ENCODE measurements at regions not wholly inside any gene's neighbourhood (a gene's known extent, or its start where the extent isn't known, plus 50 kb on each side); places are given as distances from the start of the nearest gene placed in this dataset.

- no peak for TF ChIP-seq CTCF (IDR thresholded peaks at IDR 0.05; ENCODE audit: unreplicated experiment)
- peaks cover 16% of the 10 kb centered on the region for H3K4me1 Mint-ChIP-seq (ENCODE audit: unreplicated experiment)
- H3K36me3 Mint-ChIP-seq (ENCODE audit: low read depth, unreplicated experiment) = no peaks in the 10 kb centered on the region
- no peaks in the 10 kb centered on the region for H3K27me3 Mint-ChIP-seq (ENCODE audit: unreplicated experiment)
- no peak for DNase-seq (ENCODE audit: low spot score)
- H3K27ac Mint-ChIP-seq (ENCODE audit: unreplicated experiment) = no peak overlapping the region
- H3K9me3 Mint-ChIP-seq (ENCODE audit: unreplicated experiment) = no peaks in the 10 kb centered on the region
- no peak overlapping the region for H3K4me3 Mint-ChIP-seq (ENCODE audit: unreplicated experiment)
Observed at GRCh38 chr2:235127931-235128330, 176.1 kb downstream of the SH3BP4 start.

- Mint-ChIP-seq H3K27ac (ENCODE audit: unreplicated experiment) (no peak overlapping the region), H3K9me3 (ENCODE audit: unreplicated experiment) (no peaks in the 10 kb centered on the region), H3K36me3 (ENCODE audit: low read depth, unreplicated experiment) (no peaks in the 10 kb centered on the region), H3K27me3 (ENCODE audit: unreplicated experiment) (no peaks in the 10 kb centered on the region), H3K4me3 (ENCODE audit: unreplicated experiment) (no peak overlapping the region), H3K4me1 (ENCODE audit: unreplicated experiment) (peaks cover 35% of the 10 kb centered on the region)
- TF ChIP-seq CTCF (IDR thresholded peaks at IDR 0.05; ENCODE audit: unreplicated experiment) = no peak
- DNase-seq (ENCODE audit: low spot score) = no peak
Observed at GRCh38 chr2:235129850-235130249, 178.0 kb downstream of the SH3BP4 start.

GRCh38 chr2:235131334-235132305 lies 179.8 kb downstream of the SH3BP4 start:
- H3K4me3 Mint-ChIP-seq (ENCODE audit: unreplicated experiment) = no peak overlapping the region
- H3K27ac Mint-ChIP-seq (ENCODE audit: unreplicated experiment) = no peak overlapping the region
- no peaks in the 10 kb centered on the region for H3K27me3 Mint-ChIP-seq (ENCODE audit: unreplicated experiment)
- H3K36me3 Mint-ChIP-seq (ENCODE audit: low read depth, unreplicated experiment) = no peaks in the 10 kb centered on the region
- peaks cover 39% of the 10 kb centered on the region for H3K4me1 Mint-ChIP-seq (ENCODE audit: unreplicated experiment)
- no peak for DNase-seq (ENCODE audit: low spot score)
- no peaks in the 10 kb centered on the region for H3K9me3 Mint-ChIP-seq (ENCODE audit: unreplicated experiment)
- no peak for TF ChIP-seq CTCF (IDR thresholded peaks at IDR 0.05; ENCODE audit: unreplicated experiment)

- Mint-ChIP-seq H3K4me1 (ENCODE audit: unreplicated experiment) (peaks cover 36% of the 10 kb centered on the region), H3K4me3 (ENCODE audit: unreplicated experiment) (no peak overlapping the region), H3K9me3 (ENCODE audit: unreplicated experiment) (no peaks in the 10 kb centered on the region), H3K27ac (ENCODE audit: unreplicated experiment) (peak overlapping the region; percentile 13), H3K36me3 (ENCODE audit: low read depth, unreplicated experiment) (no peaks in the 10 kb centered on the region), H3K27me3 (ENCODE audit: unreplicated experiment) (no peaks in the 10 kb centered on the region)
- TF ChIP-seq CTCF (IDR thresholded peaks at IDR 0.05; ENCODE audit: unreplicated experiment) = no peak
- no peak for DNase-seq (ENCODE audit: low spot score)
Observed at GRCh38 chr2:235132651-235133050, 180.8 kb downstream of the SH3BP4 start.

- Mint-ChIP-seq H3K27ac (ENCODE audit: unreplicated experiment) (peak overlapping the region; percentile 1), H3K36me3 (ENCODE audit: low read depth, unreplicated experiment) (no peaks in the 10 kb centered on the region), H3K4me3 (ENCODE audit: unreplicated experiment) (no peak overlapping the region), H3K9me3 (ENCODE audit: unreplicated experiment) (no peaks in the 10 kb centered on the region), H3K4me1 (ENCODE audit: unreplicated experiment) (peaks cover 36% of the 10 kb centered on the region), H3K27me3 (ENCODE audit: unreplicated experiment) (peaks cover 1% of the 10 kb centered on the region)
- no peak for TF ChIP-seq CTCF (IDR thresholded peaks at IDR 0.05; ENCODE audit: unreplicated experiment)
- DNase-seq (ENCODE audit: low spot score) = no peak
Observed at GRCh38 chr2:235133837-235134236, 182.0 kb downstream of the SH3BP4 start.

Measured in endothelial cell (in vitro differentiated cells).